ENCODE measurements at regions not wholly inside any gene's neighbourhood (a gene's known extent, or its start where the extent isn't known, plus 50 kb on each side); places are given as distances from the start of the nearest gene placed in this dataset.

DNA sequence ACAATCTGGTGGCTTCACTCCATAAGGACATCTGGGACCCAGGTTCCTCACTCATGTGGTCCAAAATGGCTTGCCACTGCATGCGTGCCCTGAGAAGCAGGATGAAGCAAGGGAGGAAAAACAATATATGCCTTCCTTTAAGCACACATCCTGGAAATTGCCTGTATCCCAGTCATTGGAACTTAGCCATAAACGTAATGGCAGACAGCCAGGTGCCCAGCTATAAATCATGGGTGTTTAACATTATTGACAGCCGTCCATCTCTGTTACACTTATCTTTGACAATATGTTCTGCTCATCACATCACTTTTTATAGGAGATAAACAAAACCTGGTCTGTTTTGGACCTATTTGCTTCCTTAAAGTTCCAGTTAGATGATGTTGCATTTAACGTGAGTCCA, 181.0 kb downstream of the AASDH start:
- no peak for DNase-seq (ENCODE audit: low read depth)

DNA sequence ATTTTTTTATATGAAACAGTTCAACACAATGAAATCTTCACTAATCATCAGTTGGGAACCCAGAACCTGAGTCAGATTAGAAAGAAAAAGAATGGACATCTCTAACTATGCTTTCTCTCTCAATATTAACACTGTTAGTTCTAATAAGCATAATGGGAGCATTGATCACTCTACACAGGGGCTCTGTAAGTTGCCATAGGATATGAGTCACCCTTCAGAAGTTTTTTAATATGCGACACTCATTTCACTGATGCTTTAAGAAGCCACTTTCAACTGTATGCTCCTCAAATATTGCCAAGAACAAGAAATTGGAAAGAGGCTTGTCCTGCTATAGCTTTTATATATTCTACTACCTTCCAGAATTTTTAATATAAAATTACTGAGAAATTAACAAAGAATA, 187.0 kb downstream of the AASDH start:
- DNase-seq (ENCODE audit: low read depth) = no peak

DNA sequence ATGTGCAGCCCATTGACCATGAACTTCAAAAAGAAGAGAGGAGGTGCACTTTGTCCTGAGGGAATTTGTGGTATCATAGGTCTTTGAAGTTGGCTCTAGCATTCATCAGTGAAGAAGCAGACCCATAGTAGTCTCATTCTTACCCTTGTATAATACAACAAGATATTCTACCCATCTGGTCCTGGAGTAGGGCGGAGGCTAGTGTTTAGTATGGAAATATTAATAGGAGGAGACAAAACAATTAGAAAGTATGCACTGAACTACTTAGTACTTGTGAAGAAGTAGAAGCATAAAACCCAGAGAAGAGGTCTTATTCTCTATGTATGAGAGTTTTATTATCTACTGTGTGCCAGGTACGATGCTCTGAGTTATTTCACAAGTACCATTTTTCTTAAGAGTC, 189.0 kb downstream of the AASDH start:
- no peak for DNase-seq (ENCODE audit: low read depth)

DNA sequence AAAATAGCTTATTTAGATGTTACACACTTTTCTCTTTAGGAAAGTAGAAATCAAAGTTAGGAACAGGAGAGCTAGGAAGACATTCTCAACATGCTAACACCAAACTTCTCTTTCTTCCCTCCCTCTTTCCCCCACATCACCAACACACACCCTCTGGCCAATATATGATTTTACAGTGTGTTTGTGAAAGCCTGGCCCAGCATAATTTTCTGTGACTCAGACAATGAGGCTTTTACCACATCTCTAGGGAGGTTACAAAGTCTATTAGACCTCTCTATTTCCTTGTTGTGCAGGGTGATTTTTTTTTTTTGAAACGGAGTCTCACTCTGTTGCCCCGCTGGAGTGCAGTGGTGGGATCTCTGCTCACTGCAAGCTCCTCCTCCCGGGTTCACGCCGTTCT, 189.9 kb downstream of the AASDH start:
- DNase-seq (ENCODE audit: low read depth) = peak; percentile 6

DNA sequence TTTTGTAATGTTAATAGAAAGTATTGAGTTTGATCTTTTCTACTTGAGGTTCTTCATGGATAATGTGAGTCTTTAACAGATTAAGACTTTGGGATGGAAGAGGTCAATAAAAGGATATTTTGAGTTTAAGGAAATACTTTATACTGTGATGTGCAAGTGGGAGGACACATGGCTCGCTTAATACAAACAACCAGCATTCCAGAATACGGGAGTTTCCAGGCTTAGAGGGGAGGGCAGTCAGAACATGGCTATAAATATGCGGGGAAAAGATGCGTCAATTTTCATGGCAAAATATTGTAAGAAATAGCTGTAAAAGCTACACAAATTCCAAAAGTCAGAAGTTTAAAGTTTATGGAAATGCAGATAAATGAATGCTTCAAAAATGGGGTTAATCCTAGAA, 192.3 kb downstream of the AASDH start:
- DNase-seq (ENCODE audit: low read depth) = no peak

DNA sequence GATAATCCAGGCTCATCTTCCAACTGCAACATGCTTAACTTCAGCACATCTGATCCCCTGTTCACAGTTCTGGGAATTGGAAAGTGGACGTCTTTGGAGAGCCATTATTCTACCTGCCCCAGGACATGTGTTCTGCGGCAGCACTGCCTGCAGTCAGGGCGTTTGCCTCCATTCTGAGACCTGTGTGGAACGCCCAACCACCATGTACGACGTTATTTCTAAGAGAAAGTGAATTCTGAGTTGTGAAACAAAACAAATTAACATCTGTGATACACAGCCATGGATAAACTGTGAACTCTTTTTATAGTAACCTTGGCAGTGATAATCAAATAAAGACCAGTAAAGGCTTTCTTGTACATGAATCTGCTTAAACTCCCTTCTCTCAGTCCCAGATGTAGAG, 195.8 kb downstream of the AASDH start:
- no peak for DNase-seq (ENCODE audit: low read depth)

DNA sequence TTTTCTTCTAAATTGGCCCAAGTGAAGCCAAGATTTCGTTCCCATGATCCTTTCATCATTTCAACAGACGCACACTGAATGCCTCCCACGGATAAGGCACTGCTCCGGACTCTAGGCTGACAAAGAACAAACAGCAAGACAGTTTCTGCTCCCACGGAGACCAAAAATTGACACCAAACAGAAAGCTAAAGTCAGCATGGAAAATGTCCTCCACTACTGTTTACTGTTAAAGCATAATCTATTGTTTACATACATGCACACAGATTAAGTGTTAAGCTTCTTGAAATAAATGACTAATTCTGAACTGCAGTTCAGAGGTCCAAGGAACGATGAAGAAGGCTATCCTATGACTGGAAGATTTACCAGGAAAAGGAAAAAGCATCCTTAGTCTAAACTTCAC, 199.6 kb downstream of the AASDH start:
- no peak for DNase-seq (ENCODE audit: low read depth)

DNA sequence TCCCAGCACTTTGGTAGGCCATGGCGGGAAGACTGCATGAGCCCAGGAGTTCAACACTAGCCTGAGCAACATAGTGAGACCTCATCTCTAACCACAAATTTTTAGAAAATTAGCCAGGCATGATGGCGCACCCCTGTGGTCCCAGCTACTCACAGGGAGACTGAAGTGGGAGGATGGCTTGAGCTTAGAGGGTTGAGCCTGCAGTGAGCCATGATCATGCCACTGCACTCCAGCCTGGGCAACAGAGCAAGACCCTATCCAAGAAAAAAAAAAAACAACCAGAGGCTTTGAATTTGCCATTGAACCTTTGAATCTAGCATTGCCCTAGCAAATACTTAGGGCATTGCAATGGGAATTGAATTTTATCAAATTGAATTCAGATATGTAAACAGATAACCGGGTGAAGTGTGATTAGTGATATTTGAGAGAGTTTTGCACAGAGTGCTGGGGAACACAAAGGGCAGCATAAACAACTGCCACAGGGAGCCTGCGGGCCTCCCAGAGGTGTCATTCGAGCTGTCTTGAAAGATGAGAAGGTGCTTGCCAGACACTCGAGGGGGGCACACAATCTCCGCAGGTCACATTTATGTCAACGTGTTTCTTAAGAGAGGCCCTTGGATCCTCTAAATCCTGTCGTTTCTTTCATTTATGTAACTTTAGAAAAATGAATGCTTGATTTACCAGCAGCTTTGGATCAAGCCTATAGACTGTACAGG, 200.3 kb downstream of the AASDH start:
- no peak for DNase-seq (ENCODE audit: low read depth)

DNA sequence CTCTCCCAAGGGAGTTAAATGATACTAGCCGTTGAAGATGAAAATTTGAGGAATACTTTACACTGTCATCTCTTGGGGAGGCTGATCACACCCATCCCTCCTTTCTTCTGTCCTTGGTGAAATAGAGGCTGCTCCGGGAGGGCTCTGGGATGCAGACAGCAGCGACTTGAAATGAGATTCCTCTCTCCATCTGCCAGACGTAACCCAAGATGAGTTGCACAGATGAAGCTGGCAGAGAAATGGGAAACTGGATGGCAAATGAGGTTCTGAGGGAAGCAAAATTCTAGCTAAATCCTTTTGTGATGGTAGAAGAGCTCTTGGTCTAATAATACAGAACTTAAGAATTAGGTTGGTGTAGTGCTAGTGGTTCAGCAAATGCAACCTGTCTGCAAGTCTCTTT, 201.4 kb downstream of the AASDH start:
- DNase-seq (ENCODE audit: low read depth) = no peak

DNA sequence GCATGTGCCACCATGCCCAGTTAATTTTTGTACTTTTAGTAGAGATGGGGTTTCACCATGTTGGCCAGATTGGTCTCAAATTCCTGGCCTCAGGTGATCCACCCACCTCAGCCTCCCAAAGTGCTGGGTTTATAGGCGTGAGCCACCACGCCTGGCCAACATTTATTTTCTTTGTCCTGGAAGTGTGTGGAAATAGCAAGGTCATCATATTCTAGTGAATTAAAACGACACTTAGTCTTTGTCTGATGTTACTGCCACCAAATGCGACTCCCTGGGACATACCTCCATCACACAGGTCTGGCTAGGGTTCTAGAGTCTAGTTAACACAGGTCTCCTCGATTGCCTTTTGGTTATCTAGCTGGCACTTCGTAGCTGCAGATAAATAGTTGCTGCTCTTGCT, 203.1 kb downstream of the AASDH start:
- DNase-seq (ENCODE audit: low read depth) = no peak

DNA sequence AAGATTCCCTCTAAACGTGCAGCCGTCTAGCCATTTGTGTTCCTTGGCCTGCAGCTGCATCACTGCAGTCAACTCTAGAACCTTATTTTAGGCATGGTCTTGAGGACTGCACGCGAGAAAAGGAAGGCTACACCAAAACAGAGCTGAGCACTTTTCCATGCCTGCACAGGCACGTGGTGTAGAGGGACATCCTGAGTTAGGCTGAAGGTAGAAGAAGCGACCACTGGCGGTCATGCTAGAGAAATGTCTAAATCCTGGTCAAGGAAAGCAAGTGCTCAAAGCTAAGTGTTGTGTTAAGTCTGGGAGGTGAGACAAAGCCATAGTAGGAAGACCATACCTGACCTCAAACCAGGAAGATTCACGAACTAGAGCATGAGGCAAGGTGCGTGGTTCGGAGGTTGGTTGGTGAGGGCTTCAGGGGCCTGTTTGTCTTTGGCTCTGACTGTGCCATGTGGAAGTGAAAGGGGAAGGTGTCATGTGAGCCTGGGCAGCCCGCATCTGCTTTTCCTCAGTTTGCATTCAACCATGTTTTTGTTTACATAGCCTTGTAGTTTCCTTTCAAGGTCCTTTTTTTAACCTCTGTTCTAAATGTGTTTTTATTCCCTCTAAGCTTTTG, 203.8 kb downstream of the AASDH start:
- no peak for DNase-seq (ENCODE audit: low read depth)

DNA sequence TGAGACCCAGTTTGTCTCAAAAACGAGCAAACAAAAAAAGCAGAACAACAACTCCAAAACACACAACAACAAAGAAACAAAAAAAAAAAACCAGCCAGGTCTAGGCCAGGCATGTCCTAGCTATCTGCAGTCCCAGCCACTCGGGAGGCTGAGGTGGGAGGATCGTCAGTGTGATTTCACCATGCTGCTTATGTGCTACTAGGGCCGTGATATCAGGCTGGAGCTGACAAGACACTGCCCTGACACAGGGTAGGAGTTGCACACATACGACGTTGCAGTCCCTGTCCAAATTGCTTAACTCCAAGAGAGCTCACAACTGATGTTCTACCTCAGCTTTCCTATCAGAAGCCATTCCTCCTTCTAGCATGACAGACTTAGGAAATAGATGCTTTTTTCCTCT, 204.9 kb downstream of the AASDH start:
- DNase-seq (ENCODE audit: low read depth) = no peak

DNA sequence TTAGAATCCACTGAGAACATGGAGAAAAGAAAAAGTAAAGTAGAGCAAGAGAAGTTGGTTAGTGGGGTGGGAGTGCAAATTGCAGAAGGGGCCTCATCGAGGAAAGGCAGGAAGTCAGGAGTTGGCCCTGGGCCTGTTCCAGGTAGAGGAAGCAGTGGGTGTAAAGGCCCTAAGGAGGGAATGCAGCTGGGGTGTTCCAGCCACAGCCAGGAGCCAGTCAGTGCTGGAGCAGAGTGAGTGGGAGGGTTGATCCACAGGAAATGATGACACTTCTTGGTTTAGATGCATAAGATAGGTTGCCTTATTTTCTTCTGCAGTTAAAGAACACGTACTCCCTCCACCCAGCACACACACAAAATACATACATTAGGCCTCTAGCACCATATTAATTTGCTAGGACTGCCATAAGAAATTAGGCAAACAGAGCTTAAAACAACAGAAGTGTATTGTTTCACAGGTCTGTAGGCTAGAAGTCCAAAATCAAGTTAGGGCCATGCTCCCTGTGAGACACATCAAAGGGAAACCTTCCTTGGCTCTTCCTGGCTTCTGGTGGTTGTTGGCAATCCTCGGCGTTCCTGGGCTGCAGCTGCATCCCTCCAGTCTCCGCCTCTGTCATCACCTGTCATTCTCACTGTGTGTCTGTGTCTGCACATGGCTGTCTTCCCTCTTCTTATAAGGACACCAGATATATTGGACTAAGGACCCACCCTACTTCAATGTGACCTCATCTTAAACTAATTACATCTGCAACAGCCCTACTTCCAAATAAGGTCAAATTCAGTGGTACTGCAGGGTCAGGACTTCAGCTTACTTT, 205.9 kb downstream of the AASDH start:
- peak; percentile 64 for DNase-seq (ENCODE audit: low read depth)

DNA sequence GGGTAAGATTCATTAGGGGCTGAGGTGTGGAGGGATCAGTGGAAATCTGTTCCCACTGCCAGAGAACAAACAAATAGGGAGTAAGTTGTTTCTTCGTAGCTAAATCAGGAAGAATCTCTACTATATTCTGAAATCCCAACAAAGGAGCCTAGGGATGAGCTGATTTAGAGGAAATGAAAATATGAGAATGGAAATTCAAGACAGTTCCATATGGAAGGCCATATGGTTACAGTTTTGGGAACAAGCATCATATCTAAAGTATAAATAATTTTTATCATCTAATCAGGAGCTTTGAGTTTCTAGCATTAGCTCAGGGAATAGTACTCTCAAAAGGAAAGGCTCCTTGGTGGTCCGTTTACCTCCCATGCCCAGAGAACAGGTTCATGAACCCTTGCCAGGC, 218.2 kb downstream of the AASDH start:
- no peak for DNase-seq (ENCODE audit: low read depth)

DNA sequence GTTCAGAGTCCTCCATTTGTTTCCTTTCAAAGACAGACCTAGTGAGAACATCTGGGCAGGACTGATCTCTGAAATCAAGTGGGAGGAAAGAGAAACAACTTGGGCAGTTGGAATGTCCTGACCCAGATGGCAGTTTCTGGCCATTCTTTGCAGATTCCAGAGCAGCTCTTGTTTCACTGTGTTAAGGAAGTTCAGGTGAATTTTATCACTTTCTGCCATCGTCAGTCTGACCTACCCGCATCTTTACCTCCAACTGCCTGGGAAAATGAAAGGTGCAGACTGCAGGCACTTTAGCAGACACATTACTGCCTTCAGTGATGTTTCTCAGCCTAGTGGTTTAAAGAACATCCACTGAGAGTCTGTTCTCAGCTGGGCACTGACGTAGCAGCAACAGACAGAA, 216.2 kb downstream of the CEP135 start:
- DNase-seq (ENCODE audit: low read depth) = no peak

DNA sequence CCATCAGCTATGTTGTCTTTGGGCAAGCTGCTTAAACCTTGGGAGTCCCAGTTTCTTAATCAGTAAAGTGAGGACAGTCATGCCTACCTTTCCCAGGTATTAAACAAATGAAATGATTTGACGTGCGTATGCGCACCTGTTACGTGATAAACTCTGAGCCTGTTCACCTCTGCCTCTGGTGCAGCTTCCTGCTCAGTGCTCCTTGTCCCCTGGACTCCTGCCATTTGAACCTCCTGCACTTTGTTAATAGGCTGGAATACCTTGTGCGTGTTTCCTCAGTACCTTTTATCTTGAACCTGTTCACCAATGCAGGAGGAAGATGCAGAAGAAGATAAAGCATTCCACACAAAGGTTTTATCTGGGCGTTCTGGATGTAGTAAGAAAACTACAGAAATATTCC, 211.9 kb downstream of the CEP135 start:
- no peak for DNase-seq (ENCODE audit: low read depth)

DNA sequence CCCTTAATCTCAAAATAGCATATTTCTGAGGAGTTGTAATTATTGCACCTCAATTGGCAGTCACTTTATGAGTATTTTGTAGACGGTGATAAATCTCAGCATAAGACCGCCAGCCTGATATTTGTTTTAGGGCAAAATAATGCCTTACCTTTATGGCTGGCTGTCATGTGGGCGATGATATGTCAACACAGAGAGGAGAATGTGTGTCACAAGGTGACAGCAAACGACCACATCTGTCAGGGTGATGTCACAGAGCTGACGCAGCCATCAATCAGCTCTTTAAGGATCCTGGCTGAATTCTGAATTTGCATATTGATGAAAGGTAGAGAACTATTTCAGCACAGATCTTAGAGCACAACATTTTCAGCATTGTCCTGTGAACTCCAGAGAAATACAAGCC, 209.7 kb downstream of the CEP135 start:
- no peak for DNase-seq (ENCODE audit: low read depth)

DNA sequence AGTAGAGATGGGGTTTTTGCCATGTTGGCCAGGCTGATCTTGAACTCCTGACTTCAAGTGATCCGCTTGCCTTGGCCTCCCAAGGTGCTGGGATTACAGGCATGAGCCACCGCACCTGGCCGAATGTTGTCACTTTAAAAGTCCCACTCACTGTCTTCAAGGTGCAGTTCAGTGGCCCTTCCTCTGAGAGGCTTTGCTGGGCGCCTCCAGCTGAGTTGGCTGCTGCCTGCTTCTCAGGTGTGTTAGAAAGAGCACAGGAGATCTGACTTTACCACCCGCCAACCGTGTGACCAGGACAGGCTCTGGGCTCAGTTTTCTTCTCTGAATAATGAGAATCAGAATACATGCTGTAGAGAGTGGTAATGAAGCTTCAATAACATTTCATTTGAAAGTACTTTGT, 207.4 kb downstream of the CEP135 start:
- no peak for DNase-seq (ENCODE audit: low read depth)

DNA sequence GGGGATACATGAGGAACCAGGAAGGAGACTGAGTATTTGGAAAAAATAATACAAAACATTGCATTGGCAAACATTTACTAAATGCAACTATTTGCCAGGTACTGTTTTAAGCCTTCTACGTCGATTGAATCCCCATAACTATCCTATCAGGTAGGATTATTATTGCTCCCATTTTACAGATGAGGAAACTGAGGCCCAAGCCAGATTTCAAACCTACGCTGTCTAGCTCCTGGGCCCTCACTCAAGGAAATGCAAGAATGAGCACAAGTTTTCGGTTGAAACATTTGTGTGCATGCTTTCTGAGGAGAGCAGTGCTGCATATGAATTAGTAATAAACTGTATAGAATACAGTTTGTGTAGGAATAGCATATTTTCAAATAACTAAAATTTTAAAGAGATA, 206.7 kb downstream of the CEP135 start:
- no peak for DNase-seq (ENCODE audit: low read depth)

DNA sequence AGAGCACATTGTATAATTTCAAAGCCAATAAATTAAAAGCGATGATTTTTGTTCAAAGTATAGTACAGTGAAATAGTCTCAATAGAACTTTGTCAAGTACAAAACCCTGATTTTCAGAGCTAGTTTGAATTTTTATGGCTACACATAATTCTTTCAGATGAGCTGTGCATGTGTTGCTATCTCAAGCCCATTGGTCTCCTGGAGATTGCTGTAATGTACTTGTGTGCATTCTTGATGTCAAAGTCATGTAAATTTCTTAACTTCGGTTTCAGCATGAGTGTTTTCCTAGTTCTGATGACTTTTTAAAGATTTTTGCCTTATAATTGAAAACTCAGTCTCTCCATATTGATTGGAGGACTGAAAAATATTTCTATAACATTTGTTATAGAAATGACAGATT, 200.8 kb downstream of the CEP135 start:
- peak; percentile 82 for DNase-seq (ENCODE audit: low read depth)

DNA sequence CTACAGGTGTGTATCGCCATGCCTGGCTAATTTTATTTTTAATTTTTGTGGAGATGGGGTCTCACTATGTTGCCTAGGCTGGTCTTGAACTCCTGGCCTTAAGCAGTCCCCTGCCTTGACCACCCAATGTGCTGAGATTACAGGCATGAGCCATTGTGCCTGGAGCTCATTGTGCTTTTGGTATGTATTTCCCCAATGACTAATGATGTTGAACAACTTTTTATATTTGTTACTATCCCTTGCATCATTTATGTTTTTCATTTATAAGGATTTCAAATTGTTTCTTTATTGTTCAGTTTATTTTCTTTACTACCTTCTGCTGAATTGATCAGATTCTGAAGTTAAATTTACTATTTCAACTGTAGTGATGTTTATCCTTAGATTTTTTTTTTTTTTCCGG, 199.7 kb downstream of the CEP135 start:
- DNase-seq (ENCODE audit: low read depth) = peak; percentile 5

DNA sequence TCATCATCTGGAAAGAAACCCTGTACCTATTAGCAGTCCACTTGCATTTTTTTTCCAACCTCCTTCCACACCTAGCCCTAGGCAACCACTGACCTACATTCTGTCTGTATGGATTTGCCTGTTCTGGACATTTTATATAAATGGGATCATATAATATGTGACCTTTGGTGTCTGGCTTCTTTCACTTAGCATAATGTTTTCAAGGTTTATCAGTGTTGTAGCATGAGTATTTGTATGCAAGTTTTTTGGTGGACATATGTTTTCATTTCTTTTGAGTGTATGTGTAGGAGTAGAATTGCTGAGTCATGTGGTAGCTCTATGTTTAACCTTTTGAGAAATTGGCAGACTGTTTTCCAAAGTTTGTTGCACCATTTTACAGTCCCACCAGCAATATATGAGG, 198.6 kb downstream of the CEP135 start:
- DNase-seq (ENCODE audit: low read depth) = peak; percentile 40

DNA sequence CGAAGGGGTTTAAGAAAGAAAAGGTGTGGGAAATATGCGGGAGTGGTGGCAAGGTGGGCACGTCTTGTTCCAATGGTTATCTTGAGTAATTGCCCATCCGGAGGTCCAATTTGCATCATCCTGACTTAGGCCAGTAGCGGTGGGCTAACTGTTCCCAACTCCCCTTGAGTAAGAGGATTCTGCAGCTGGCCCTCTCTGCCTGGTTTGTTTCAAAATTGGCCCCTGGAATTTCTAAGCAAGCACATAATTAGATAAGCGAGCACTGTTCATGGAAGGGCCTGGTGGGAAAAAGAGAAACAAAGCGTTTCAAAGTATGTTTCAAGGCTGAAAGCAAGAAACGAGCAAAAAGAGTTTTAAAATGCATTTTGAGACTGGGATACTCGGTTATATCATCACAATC, 198.2 kb downstream of the CEP135 start:
- DNase-seq (ENCODE audit: low read depth) = no peak
